ENCODE measurements at regions not wholly inside any gene's neighbourhood (a gene's known extent, or its start where the extent isn't known, plus 50 kb on each side); places are given as distances from the start of the nearest gene placed in this dataset.
"Not testable (repeated sequence)": the region's sequence is repeated elsewhere in the genome, so short reads cannot be mapped to it uniquely, and the experiment has no call there.

- no peak for DNase-seq
Observed at GRCh38 chr2:56813490-56813889, 629.7 kb downstream of the CCDC85A start.

DNA sequence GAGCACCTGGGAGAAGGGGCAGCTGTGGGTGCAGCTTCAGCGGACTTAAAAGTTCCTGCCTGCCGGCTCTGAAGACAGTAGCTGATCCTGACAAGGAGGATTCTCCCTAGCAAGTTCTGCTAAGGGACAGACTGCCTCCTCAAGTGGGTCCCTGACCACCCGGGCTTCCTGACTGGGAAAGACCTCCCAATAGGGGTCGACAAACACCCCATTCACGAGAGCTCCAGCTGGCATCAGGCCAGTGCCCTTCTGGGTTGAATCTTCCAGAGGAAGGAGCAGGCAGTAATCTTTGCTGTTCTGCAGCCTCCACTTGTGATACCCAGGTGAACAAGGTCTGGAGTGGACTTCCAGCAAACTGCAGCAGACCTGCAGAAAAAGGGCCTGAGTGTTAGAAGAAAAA is 632.9 kb downstream of the CCDC85A start:
- DNase-seq: no peak

DNA sequence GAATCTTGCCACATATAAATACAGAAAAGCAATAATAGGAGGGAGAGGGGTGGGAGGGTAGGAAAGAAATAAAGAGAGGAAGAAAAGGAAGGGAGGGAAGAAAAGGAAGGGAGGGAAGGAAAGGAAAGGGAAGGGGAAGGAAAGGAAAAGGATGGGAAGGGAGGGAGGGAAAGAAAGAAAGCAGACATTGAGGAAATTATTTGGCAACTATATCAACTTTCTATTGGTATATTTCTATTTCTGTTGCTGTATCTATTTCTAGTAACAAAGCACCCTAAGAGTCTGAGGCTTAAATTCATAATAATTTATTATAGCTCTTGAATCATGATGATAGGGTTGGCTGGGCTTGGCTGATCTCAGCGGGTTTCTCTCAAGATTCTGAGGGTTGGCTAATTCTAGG is 648.0 kb downstream of the CCDC85A start:
- DNase-seq: no peak

DNA sequence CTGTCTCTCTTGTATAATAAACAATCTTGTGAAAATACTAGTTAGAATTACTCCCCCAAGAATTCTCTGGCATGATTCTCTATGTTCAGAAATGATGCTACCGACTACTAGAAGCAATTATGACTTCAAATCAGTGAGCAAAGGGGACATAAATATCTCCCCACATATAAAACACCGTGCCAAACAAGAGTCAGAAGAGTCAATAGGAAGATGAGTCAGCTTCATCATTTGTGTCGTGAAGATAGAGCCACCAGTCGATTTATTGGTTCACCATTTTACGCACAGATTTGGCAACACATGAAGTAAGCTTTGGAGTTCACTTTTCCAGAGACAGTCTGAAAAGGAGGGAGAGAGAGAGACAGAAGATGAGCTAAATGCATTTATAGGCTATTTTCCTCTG is 650.9 kb downstream of the CCDC85A start:
- no peak for DNase-seq

GRCh38 chr2:56840009-56840408 is 656.2 kb downstream of the CCDC85A start:
- not testable (repeated sequence) for DNase-seq

DNA sequence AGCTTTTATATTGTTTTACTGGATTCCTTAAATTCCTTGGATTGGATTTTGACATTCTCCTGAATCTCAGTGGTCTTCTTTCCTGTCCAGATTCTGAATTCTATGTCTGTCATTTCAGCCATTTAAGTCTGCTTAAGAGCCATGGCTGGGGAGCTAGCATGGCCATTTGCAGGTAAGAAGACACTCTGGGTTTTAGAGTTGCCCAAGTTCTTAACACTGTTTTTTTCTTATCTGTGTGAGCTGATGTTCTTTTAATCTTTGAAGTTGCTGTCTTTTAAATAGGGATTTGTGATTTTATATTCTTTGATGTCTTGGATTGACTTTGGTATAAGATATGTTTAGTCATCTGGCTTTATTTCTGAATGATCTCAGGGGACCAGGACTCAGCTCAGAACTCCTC is 677.2 kb downstream of the CCDC85A start:
- DNase-seq: no peak

DNA sequence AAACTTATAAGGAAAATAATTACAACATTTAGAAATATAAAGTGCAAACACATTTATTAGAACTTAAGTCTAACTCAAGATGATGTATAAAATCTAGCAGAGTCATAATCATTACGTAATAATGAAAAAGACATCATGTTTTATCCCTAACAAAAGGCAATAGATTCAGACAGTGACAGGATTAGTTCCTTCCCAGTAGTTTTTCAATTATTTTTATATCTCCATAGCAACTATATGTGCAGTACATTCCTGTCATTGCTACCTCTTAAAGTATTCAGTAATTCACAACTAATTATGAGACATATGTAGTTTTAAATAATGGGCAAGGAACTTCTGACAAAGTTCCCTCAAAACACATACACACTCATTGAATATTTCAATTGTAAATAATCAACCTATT is 687.9 kb downstream of the CCDC85A start:
- DNase-seq: no peak

DNA sequence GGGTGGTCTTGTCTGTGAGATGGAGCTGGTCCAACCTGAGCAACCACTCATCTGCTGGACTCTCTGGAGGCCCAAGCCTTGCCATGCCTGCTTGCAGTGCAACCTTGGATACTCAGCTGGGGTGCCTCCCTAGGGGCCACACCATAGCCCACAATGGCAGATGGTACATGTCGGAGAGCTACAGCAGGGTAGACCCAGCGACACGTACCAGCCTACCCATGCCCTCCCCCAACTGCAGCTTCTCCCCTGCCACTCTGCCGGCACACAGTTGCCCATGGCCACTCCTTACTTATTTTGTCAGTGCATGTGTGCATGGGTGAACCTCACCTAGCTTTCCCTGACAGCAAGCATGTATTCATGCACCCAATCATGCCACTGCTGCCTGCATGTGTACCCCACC is 690.9 kb downstream of the CCDC85A start:
- DNase-seq: no peak

DNA sequence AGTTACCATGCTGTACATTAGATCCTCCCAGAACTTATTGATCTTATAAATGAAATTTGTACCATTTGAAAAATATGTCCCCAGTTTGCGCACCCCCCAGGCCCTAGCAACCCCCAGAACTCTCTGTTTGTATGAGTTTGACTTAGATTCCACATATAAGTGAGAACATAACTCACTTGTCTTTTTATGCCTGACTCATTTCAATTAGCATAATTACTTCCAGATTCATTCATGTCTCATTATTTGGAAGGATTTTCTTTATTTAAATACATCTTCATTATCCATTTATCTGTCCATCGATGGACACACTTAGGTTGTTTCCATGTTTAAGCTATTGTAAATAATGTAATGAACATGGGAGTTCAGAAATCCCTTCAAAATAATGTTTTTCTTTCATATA is 705.9 kb downstream of the CCDC85A start:
- no peak for DNase-seq

DNA sequence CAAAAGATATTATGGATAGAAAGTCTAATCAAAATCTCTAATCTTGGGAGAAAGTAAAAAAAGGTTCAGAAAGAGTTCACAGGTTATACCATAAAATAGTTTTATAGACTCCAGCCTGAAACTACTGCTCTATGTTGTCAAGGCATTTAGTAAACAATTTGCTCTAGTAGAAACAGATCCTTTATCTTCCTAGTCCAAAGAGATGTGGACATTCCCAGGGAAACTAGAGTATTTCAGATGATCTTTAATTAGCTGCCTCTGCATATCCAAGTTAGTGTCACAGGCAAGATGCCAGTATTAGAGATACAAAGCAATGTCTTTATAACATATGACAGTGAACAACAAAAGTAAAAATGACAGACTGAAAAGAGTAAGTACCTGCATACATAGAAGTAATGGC is 708.6 kb downstream of the CCDC85A start:
- no peak for DNase-seq

- no peak for DNase-seq
Observed at GRCh38 chr2:56898986-56899385, 715.2 kb downstream of the CCDC85A start.

DNA sequence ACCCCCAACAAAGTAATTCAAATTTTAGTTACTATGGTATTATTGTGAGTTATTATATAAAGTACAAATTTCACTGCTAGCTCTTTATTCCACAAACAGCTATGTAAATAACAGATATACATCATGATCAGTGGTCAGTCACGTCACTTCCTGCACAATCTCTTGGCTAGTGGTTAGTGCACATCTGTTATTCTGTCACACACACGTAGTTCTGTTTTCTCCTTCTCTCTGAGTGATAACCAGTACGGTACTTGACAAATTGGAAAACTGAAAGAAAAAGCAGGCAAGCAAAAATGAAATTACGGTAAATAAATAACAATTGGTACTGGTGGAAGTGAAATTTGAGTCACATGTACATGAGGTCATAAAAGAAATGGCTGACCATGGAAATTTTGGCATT is 728.7 kb downstream of the CCDC85A start:
- no peak for DNase-seq

- DNase-seq: no peak
Observed at GRCh38 chr2:56918790-56919189, 735.0 kb downstream of the CCDC85A start.

GRCh38 chr2:56933976-56934375 is 750.2 kb downstream of the CCDC85A start:
- DNase-seq: no peak

DNA sequence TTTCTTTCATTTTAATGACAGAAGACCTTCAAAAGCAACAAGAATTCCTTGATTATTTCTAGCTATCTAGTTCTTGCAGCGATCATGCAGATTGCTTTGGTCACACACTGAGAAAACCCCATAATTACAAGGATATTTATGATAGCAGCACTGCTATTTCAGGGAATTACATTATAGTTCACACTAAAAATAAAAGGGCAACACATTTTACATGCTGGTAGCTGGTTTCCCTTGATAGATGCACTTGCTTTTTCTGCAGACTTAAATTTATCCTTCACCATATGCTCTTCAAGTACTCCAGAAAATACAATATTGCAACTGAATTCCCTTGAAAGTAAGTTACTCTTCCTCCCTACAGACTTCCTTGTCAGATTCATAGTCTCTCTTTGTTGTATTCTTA is 751.1 kb downstream of the CCDC85A start:
- no peak for DNase-seq

DNA sequence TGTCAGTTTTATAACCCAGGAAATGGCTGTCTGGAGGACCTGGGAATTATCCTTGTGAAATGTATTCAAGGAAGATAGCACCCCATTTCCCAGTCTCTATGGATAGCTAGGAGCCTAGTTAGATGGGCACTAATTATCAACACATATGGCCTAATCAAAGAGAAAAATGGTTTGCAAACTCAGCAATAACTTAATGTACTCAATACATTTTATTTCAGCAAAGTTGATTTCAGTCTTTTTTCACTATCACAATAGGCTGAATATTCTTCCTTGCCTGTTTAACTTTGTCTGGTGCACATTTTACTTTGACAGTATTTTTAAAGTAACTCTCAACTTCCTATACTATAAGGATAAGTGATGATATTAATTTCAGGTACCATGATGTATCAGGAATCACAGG is 756.3 kb downstream of the CCDC85A start:
- DNase-seq: no peak

- DNase-seq: no peak
Observed at GRCh38 chr2:56952871-56953270, 769.1 kb downstream of the CCDC85A start.

GRCh38 chr2:56960581-56960980 is 776.8 kb downstream of the CCDC85A start:
- no peak for DNase-seq

- no peak for DNase-seq
Observed at GRCh38 chr2:56962673-56963072, 778.9 kb downstream of the CCDC85A start.

- no peak for DNase-seq
Observed at GRCh38 chr2:56969513-56969912, 785.7 kb downstream of the CCDC85A start.

GRCh38 chr2:56971383-56971974 is 787.7 kb downstream of the CCDC85A start:
- DNase-seq: no peak

DNA sequence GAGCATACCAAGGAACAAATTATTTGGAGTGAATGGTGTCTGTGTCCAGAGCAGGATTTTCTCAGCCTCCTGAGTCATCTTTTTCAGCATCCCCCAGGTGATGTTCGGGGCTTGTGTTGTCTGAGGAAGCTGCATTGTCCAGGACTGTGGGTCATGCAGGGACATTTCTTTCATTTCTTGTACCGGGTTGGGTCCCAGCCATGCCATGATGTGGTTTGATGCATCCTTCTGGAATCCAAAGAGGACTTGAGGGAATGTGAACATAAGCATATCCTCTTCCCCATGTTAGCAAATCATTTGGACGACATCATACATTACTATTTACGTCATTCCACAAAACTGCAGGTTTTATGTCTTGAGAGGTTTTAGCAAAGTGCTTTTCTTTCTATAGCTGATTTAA is 797.8 kb downstream of the CCDC85A start:
- no peak for DNase-seq

- DNase-seq: no peak
Observed at GRCh38 chr2:56985609-56986008, 801.8 kb downstream of the CCDC85A start.

- DNase-seq: no peak
Observed at GRCh38 chr2:57022496-57022895, 838.7 kb downstream of the CCDC85A start.

DNA sequence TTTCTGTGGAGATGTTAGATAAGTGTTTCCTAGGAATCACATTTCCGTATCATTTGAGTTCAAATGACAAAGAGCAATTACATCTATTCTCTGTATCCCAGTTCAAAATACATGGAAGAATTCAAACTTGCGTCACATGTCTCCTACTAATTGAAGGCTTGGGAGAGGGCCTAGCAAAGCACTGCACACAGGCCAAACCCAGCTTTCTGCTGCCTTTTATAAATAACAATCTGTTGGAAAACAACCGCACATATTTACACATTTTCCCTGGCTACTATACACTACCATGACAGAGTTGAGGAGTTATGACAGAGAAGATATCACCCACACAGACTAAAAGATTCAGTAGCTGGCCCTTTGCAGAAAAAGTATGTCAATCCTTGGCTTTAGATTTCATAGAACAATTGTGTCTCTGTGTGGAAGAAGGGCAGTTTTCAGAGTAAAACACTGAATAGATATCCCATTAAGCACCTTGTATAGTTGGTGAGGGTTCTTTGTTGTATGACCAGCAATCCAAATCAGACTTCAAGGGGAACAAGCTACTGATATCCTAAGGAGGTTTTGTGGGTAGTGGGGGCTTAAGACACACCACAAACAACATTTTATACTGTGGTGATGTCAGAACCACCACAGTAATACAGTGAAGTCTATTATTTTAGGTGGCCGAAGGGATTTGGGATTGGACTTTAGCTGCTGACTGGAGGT is 861.3 kb downstream of the CCDC85A start:
- DNase-seq: no peak
